H9 (cell line): ENCODE measurements at regions not wholly inside any gene's neighbourhood (a gene's known extent, or its start where the extent isn't known, plus 50 kb on each side); places are given as distances from the start of the nearest gene placed in this dataset.

ENCODE experiments used
- DNase-seq: peaks from one replicate; pipeline ENCODE4 v3.0.0-alpha.2; 2017
- H2AFZ ChIP-seq: one replicate; pipeline ENCODE4 v1.6.1; 2013; ENCODE audit warnings: mild to moderate bottlenecking, low read length, control low read depth, moderate library complexity
- H2AK5ac ChIP-seq: 2 replicates; pipeline ENCODE4 v1.6.1; 2013; ENCODE audit warnings: low read length, control low read depth, mixed read lengths; ENCODE audit not compliant: insufficient read length
- H2BK120ac ChIP-seq: one replicate; pipeline ENCODE4 v1.6.1; 2013; ENCODE audit warnings: low read depth, mild to moderate bottlenecking, low read length, control low read depth, inconsistent platforms; ENCODE audit not compliant: poor library complexity, severe bottlenecking
- H2BK12ac ChIP-seq: 2 replicates; pipeline ENCODE4 v1.6.1; 2013; ENCODE audit warnings: low read length, control low read depth, mixed read lengths, low read depth; ENCODE audit not compliant: insufficient read length
- H2BK15ac ChIP-seq: 2 replicates; pipeline ENCODE4 v1.6.1; 2013; ENCODE audit warnings: low read depth, low read length, control low read depth
- H2BK20ac ChIP-seq: one replicate; pipeline ENCODE4 v1.6.1; 2013; ENCODE audit warnings: low read depth, mild to moderate bottlenecking, low read length, control low read depth, inconsistent platforms; ENCODE audit not compliant: poor library complexity, severe bottlenecking
- H2BK5ac ChIP-seq: 2 replicates; pipeline ENCODE4 v1.6.1; 2013; ENCODE audit warnings: low read length, control low read depth, mixed read lengths; ENCODE audit not compliant: insufficient read length
- H3K14ac ChIP-seq: 2 replicates; pipeline ENCODE4 v1.6.1; 2013; ENCODE audit warnings: low read length, control low read depth; ENCODE audit not compliant: insufficient read depth
- H3K18ac ChIP-seq: 2 replicates; pipeline ENCODE4 v1.6.1; 2013; ENCODE audit warnings: low read depth, mild to moderate bottlenecking, mixed read lengths, low read length, control low read depth; ENCODE audit not compliant: insufficient read length
- H3K23ac ChIP-seq: 2 replicates; pipeline ENCODE4 v1.6.1; 2013; ENCODE audit warnings: low read length, control low read depth, mixed read lengths, low read depth; ENCODE audit not compliant: insufficient read length
- H3K23me2 ChIP-seq: 2 replicates; pipeline ENCODE4 v1.6.1; 2013; ENCODE audit warnings: low read depth, mild to moderate bottlenecking, mixed read lengths, low read length, control low read depth; ENCODE audit not compliant: insufficient read length, poor library complexity, severe bottlenecking
- H3K27ac ChIP-seq: 2 replicates; pipeline ENCODE4 v1.5.1; 2013; ENCODE audit warnings: low read length, control low read depth, mixed read lengths, low read depth; ENCODE audit not compliant: insufficient read length
- H3K27me3 ChIP-seq: 2 replicates; pipeline ENCODE4 v1.6.1; 2013; ENCODE audit warnings: low read length, control low read depth, inconsistent platforms; ENCODE audit not compliant: insufficient read depth
- H3K4ac ChIP-seq: 2 replicates; pipeline ENCODE4 v1.6.1; 2013; ENCODE audit warnings: low read depth, mild to moderate bottlenecking, control low read depth, inconsistent platforms, low read length, moderate library complexity
- H3K4me1 ChIP-seq: 2 replicates; pipeline ENCODE4 v1.6.1; 2013; ENCODE audit warnings: low read length, control low read depth, inconsistent platforms; ENCODE audit not compliant: insufficient read depth
- H3K4me2 ChIP-seq: 2 replicates; pipeline ENCODE4 v1.6.1; 2013; ENCODE audit warnings: low read length, control low read depth, mixed read lengths; ENCODE audit not compliant: insufficient read length, insufficient read depth
- H3K56ac ChIP-seq: 2 replicates; pipeline ENCODE4 v1.6.1; 2013; ENCODE audit warnings: low read depth, mild to moderate bottlenecking, mixed read lengths, low read length, control low read depth; ENCODE audit not compliant: insufficient read length
- H3K79me1 ChIP-seq: 2 replicates; pipeline ENCODE4 v1.6.1; 2013; ENCODE audit warnings: low read depth, mild to moderate bottlenecking, moderate library complexity, low read length, control low read depth, inconsistent platforms; ENCODE audit not compliant: insufficient read depth, poor library complexity, severe bottlenecking
- H3K79me2 ChIP-seq: 2 replicates; pipeline ENCODE4 v1.6.1; 2013; ENCODE audit warnings: low read length, control low read depth, inconsistent platforms; ENCODE audit not compliant: insufficient read depth
- H3K9ac ChIP-seq: 2 replicates; pipeline ENCODE4 v1.6.1; 2013; ENCODE audit warnings: low read length, control low read depth, mixed read lengths; ENCODE audit not compliant: insufficient read length; ENCODE audit errors: extremely low read depth
- H3K9me3 ChIP-seq: one replicate; pipeline ENCODE4 v1.6.1; 2013; ENCODE audit warnings: low read depth, low read length, inconsistent platforms; ENCODE audit not compliant: control insufficient read depth
- H3T11ph ChIP-seq: one replicate; pipeline ENCODE4 v1.6.1; 2013; ENCODE audit warnings: mild to moderate bottlenecking, low read length, control low read depth, inconsistent platforms
- H4K20me1 ChIP-seq: one replicate; pipeline ENCODE4 v1.6.1; 2013; ENCODE audit not compliant: control insufficient read depth, insufficient read length, insufficient read depth
- H4K5ac ChIP-seq: 2 replicates; pipeline ENCODE4 v1.6.1; 2013; ENCODE audit warnings: low read depth, mild to moderate bottlenecking, mixed read lengths, low read length, control low read depth; ENCODE audit not compliant: insufficient read length
- H4K8ac ChIP-seq: replicated peaks from 2 replicates; pipeline ENCODE4 v1.6.1; 2013; ENCODE audit warnings: low read length, control low read depth, mixed read lengths, low read depth; ENCODE audit not compliant: insufficient read length
- H4K91ac ChIP-seq: 2 replicates; pipeline ENCODE4 v1.6.1; 2013; ENCODE audit warnings: low read depth, mild to moderate bottlenecking, moderate library complexity, mixed read lengths, low read length, control low read depth; ENCODE audit not compliant: insufficient read length
- H3K27ac Mint-ChIP-seq, 3 experiments: 2 replicates in 2 of 3; 3 replicates in 1 of 3; pipeline ENCODE4 v1.8.0; 2020 to 2021; ENCODE audit warnings: mixed read lengths in 3 of 3, mild to moderate bottlenecking in 1 of 3, moderate library complexity in 1 of 3
- H3K27me3 Mint-ChIP-seq: 2 replicates; pipeline ENCODE4 v1.8.0; 2021; ENCODE audit warnings: low read depth, mild to moderate bottlenecking, moderate library complexity, mixed read lengths
- H3K36me3 Mint-ChIP-seq, 3 experiments: 2 replicates in 2 of 3; 3 replicates in 1 of 3; pipeline ENCODE4 v1.8.0; 2020 to 2021; ENCODE audit warnings: low read depth in 3 of 3, mixed read lengths in 3 of 3; ENCODE audit not compliant: insufficient read depth in 1 of 3
- H3K4me1 Mint-ChIP-seq, 2 experiments: 2 replicates each; pipeline ENCODE4 v1.8.0; 2020; ENCODE audit warnings: mixed read lengths in 2 of 2
- H3K4me3 Mint-ChIP-seq, 2 experiments: 2 replicates in 1 of 2; 3 replicates in 1 of 2; pipeline ENCODE4 v1.8.0; 2020 to 2021; ENCODE audit warnings: mild to moderate bottlenecking in 2 of 2, mixed read lengths in 2 of 2, moderate library complexity in 1 of 2
- H3K9me3 Mint-ChIP-seq, 2 experiments: 2 replicates in 1 of 2; 3 replicates in 1 of 2; pipeline ENCODE4 v1.8.0; 2020; ENCODE audit warnings: mild to moderate bottlenecking in 2 of 2, mixed read lengths in 2 of 2, moderate library complexity in 1 of 2
- TF ChIP-seq, protein P1 (sequence below): fragments of 200-600 bp; sonication (generic); conservative IDR thresholded peaks from 3 replicates; pipeline ENCODE4 v1.8.0; 2021; ENCODE audit warnings: antibody characterized with exemption, mild to moderate bottlenecking

DNA sequence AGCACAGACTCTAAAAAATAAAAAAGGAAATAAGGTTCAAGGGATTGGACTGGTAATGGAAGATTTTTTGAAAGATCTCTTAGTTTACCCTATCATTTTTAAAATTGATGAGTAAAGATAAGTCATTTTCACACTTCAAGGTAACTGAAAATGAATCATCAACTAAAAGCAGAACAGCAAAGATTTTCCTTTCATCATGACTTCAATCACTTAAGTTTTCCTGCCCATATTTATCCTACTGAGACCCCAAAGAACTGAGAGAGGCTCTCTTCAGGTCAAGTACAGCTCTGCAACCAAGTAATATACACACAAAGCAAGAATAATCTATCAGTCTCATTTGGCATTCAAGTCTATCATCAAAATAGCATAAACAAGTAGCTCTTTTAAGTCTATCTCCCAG is 540.7 kb downstream of the METTL4 start:
- H3T11ph ChIP-seq: no peak overlapping the region
- Mint-ChIP-seq H3K4me1 (peaks cover 5 to 8% of the 10 kb centered on the region in 2 experiments), H3K27me3 (no peaks in the 10 kb centered on the region), H3K9me3 (no peaks in the 10 kb centered on the region), H3K4me3 (no peak overlapping the region), H3K36me3 (no peaks in the 10 kb centered on the region), H3K27ac (no peak overlapping the region)
- H2AK5ac ChIP-seq: no peak overlapping the region
- no peaks in the 10 kb centered on the region for H3K4me1 ChIP-seq
- H3K23me2 ChIP-seq: no peaks in the 10 kb centered on the region
- no peak for DNase-seq
- H3K79me2 ChIP-seq: no peaks in the 10 kb centered on the region
- H4K5ac ChIP-seq: no peak overlapping the region
- H3K9me3 ChIP-seq: no peaks in the 10 kb centered on the region
- no peak overlapping the region for H2BK15ac ChIP-seq
- no peak overlapping the region for H3K4ac ChIP-seq
- no peak overlapping the region for H3K18ac ChIP-seq
- no peak overlapping the region for H2BK120ac ChIP-seq
- no peak overlapping the region for H2AFZ ChIP-seq
- H3K79me1 ChIP-seq: no peaks in the 10 kb centered on the region
- H2BK20ac ChIP-seq: no peak overlapping the region
- no peak overlapping the region for H3K23ac ChIP-seq
- no peak overlapping the region for H3K14ac ChIP-seq
- H4K8ac ChIP-seq: no peak overlapping the region
- TF ChIP-seq, protein P1, sequence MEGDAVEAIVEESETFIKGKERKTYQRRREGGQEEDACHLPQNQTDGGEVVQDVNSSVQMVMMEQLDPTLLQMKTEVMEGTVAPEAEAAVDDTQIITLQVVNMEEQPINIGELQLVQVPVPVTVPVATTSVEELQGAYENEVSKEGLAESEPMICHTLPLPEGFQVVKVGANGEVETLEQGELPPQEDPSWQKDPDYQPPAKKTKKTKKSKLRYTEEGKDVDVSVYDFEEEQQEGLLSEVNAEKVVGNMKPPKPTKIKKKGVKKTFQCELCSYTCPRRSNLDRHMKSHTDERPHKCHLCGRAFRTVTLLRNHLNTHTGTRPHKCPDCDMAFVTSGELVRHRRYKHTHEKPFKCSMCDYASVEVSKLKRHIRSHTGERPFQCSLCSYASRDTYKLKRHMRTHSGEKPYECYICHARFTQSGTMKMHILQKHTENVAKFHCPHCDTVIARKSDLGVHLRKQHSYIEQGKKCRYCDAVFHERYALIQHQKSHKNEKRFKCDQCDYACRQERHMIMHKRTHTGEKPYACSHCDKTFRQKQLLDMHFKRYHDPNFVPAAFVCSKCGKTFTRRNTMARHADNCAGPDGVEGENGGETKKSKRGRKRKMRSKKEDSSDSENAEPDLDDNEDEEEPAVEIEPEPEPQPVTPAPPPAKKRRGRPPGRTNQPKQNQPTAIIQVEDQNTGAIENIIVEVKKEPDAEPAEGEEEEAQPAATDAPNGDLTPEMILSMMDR: no peak
- H4K91ac ChIP-seq: no peak overlapping the region
- no peaks in the 10 kb centered on the region for H4K20me1 ChIP-seq
- H2BK5ac ChIP-seq: no peak overlapping the region
- no peaks in the 10 kb centered on the region; the same call in 1 of the 2 replicates for H3K27me3 ChIP-seq
- H3K27ac ChIP-seq: no peak overlapping the region
- no peak overlapping the region for H3K4me2 ChIP-seq
- H3K56ac ChIP-seq: no peak overlapping the region
- no peak overlapping the region for H2BK12ac ChIP-seq
- no peak overlapping the region for H3K9ac ChIP-seq
